CD4-positive, alpha-beta T cell treated with Interleukin-12 subunit alpha and Interleukin-12 subunit beta, for 1 hour (primary cell): ENCODE measurements at regions not wholly inside any gene's neighbourhood (a gene's known extent, or its start where the extent isn't known, plus 50 kb on each side); places are given as distances from the start of the nearest gene placed in this dataset.
"Not testable (repeated sequence)": the region's sequence is repeated elsewhere in the genome, so short reads cannot be mapped to it uniquely, and the experiment has no call there.

ENCODE experiments used
- DNase-seq: peaks from one replicate; pipeline ENCODE4 v3.0.0-alpha.2; 2020

DNA sequence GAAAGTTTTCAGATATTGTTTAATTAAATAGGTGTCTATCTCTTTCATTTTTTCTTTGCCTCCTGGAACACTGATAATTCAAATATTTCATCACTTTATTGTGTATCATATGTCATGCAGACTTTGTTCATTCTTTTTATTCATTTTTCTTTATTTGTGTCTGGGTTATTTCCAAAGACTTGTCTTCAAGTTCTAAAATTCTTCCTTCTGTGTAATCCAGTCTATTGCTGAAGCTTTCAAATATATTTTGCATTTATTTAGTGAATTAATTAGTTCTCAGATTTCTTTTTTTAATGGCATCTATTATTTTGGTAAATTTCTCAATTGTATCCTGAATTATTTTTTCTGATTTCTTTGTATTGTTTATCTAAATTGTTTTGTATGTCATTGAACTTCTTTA, 70.1 kb downstream of the ZNF330 start:
- no peak for DNase-seq

GRCh38 chr4:141294306-141294705, 73.6 kb downstream of the ZNF330 start:
- no peak for DNase-seq

- DNase-seq = no peak
Measured at GRCh38 chr4:141301216-141301615, 80.5 kb downstream of the ZNF330 start.

- no peak for DNase-seq
Measured at GRCh38 chr4:141302924-141303323, 82.2 kb downstream of the ZNF330 start.

GRCh38 chr4:141304346-141304745, 83.7 kb downstream of the ZNF330 start:
- DNase-seq = no peak

DNA sequence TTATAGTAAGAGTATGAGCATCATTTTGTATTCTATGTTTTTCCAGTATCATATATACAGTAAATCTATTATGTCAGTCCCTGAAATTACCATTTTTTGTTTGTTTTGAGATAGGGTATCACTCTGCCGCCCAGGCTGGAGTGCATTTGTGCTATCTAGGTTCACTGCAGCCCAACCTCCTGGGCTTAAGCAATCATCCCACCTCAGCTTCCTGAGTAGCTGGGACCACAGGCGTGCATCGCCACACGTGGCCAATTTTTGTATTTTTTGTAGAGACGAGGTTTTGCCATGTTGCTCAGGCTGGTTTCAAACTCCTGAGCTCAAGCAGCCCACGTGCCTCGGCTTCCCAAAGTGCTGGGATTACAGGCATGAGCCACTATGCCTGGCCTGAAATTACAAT, 85.6 kb downstream of the ZNF330 start:
- DNase-seq = no peak

- peak; percentile 59 for DNase-seq
Measured at GRCh38 chr4:141307241-141307689, 86.6 kb downstream of the ZNF330 start.

GRCh38 chr4:141309874-141310273, 89.2 kb downstream of the ZNF330 start:
- no peak for DNase-seq

GRCh38 chr4:141311246-141312204, 90.8 kb downstream of the ZNF330 start:
- DNase-seq = no peak

GRCh38 chr4:141314627-141315026, 93.9 kb downstream of the ZNF330 start:
- no peak for DNase-seq

GRCh38 chr4:141328560-141329173, 108.0 kb downstream of the ZNF330 start:
- no peak for DNase-seq

GRCh38 chr4:141329174-141329569, 108.5 kb downstream of the ZNF330 start:
- DNase-seq = no peak

DNA sequence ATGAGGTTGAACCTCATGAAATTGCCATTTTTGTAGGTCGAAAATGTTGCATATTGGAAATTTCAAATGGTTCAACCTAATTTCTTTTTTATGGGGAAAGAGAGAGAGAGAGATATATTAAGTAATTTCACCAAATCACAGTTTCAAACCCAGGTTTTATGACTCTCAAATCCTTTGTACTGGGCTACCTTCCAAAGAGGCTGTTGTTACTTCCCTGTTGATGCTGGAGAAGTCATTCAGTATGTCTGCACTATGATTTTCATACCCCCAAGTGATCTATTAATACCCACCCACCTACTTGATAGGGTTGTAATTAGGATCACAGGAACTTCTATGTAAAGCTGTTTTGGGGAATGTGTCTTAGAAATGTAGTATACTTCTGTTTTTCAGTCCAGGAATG, 109.9 kb downstream of the ZNF330 start:
- DNase-seq = no peak

GRCh38 chr4:141331534-141332358, 111.1 kb downstream of the ZNF330 start:
- no peak for DNase-seq

DNA sequence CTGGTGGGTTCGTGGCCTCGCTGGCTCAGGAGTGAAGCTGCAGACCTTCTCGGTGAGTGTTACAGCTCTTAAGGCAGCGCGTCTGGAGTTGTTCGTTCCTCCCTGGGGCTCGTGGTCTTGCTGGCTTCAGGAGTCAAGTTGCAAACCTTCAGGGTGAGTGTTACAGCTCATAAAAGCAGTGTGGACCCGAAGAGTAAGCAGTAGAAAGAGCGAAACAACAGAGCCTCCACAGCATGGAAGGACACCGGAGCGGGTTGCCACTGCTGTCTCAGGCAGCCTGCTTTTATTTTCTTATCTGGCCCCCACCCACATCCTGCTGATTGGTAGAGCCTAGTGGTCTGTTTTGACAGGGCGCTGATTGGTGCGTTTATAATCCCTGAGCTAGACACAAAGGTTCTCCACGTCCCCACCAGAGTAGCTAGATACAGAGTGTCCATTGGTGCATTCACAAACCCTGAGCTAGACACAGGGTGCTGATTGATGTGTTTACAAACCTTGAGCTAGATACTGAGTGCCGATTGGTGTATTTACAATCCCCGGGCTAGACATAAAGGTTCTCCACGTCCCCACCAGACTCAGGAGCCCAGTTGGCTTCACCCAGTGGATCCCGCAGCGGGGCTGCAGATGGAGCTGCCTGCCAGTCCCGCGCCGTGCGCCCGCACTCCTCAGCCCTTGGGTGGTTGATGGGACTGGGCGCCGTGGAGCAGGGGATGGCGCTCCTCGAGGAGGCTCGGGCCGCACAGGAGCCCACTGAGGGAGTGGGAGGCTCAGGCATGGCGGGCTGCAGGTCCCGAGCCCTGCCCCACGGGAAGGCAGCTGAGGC, 111.9 kb downstream of the ZNF330 start:
- DNase-seq = not testable (repeated sequence)

DNA sequence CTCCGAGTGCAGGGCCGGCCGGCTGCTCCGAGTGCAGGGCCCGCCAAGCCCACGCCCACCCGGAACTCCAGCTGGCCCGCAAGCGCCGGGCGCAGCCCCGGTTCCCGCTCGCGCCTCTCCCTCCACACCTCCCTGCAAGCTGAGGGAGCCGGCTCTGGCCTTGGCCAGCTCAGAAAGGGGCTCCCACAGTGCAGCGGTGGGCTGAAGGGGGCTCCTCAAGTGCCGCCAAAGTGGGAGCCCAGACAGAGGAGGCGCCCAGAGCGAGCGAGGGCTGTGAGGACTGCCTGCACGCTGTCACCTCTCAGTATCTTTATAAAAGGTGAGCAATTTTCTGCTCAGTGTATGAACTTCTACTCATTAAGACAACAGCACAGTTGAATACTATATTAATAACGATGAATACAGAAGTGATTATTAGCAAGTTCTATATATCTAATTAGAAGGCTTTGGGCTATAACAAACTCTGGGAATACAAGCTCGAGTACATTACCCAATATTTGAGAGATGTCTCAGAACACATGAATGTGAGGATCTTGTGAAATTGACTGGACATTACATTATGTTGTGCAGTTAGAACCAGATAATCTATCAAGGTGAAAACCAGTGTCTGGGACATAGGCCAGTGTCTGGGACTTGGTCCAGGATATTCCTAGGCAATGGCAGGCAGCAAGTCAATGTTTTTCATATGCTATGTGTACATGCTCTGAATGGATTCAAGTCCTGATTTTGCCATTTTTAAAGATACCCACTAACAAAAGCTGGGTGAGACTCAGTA, 112.9 kb downstream of the ZNF330 start:
- not testable (repeated sequence) for DNase-seq

GRCh38 chr4:141335166-141335565, 114.5 kb downstream of the ZNF330 start:
- no peak for DNase-seq

GRCh38 chr4:141338238-141338637, 117.5 kb downstream of the ZNF330 start:
- no peak for DNase-seq

DNA sequence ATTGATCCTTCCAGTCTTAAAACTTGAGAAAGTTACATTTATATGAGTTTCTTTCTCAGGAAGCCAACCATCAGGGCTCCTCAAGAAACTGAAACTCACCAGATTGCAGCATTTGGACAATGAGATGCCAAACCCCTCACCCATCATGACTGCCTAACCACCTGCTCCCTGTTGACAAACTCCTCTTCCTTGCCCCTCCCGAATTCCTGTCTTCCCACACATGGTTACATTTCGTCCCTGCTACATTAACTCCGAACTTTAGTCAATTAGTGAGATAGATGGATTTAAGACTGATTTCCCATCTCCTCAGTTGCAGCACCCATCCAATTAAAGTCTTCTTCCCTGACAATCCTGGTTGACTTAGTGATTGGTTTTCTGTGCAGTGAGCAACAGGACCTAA, 118.7 kb downstream of the ZNF330 start:
- DNase-seq = no peak

- no peak for DNase-seq
Measured at GRCh38 chr4:141339966-141340365, 119.3 kb downstream of the ZNF330 start.

- no peak for DNase-seq
Measured at GRCh38 chr4:141340458-141340857, 119.8 kb downstream of the ZNF330 start.

- peak; percentile 6 for DNase-seq
Measured at GRCh38 chr4:141346144-141346543, 125.4 kb downstream of the ZNF330 start.
